Small intestine (tissue), 7 donors: ENCODE measurements at regions not wholly inside any gene's neighbourhood (a gene's known extent, or its start where the extent isn't known, plus 50 kb on each side); places are given as distances from the start of the nearest gene placed in this dataset.
A peak's percentile ranks its signal among the peaks of the same experiment; 100 is the strongest.

Experiments used
- DNase-seq, 2 donors: peaks; one replicate each; pipeline versions ENCODE4 v3.0.0 to v3.0.0-alpha.2; 2013
- FAIRE-seq: peaks from 2 replicates; lab custom pipeline; 2012; peaks lifted over from hg19 to GRCh38; lab: Jason Lieb, UNC
- H3K27ac ChIP-seq, 3 donors: one replicate each; pipeline ENCODE4 v1.5.1; 2013; ENCODE audit warnings: low read length in 2 of 3, mild to moderate bottlenecking in 2 of 3, control low read depth in 1 of 3, inconsistent platforms in 1 of 3, low read depth in 1 of 3, moderate library complexity in 1 of 3
- H3K27me3 ChIP-seq, 3 donors: one replicate each; pipeline ENCODE4 v1.6.1; 2013; ENCODE audit warnings: low read length in 3 of 3, inconsistent platforms in 1 of 3; ENCODE audit not compliant: control insufficient read depth in 3 of 3, insufficient read depth in 3 of 3
- H3K36me3 ChIP-seq, 3 donors: one replicate each; pipeline ENCODE4 v1.6.1; 2013; ENCODE audit warnings: low read length in 3 of 3, inconsistent platforms in 1 of 3, low read depth in 1 of 3, mild to moderate bottlenecking in 1 of 3, moderate library complexity in 1 of 3; ENCODE audit not compliant: control insufficient read depth in 3 of 3, insufficient read depth in 2 of 3
- H3K4me1 ChIP-seq, 3 donors: one replicate each; pipeline ENCODE4 v1.6.1; 2013; ENCODE audit warnings: low read length in 2 of 3, inconsistent platforms in 1 of 3, low read depth in 1 of 3, mild to moderate bottlenecking in 1 of 3, moderate library complexity in 1 of 3; ENCODE audit not compliant: control insufficient read depth in 3 of 3, insufficient read depth in 2 of 3
- H3K4me3 ChIP-seq, 3 donors: one replicate each; pipeline ENCODE4 v1.5.1; 2013; ENCODE audit warnings: low read length in 3 of 3, control low read depth in 1 of 3, inconsistent platforms in 1 of 3, low read depth in 1 of 3, mild to moderate bottlenecking in 1 of 3, moderate library complexity in 1 of 3
- H3K9me3 ChIP-seq, 2 donors: one replicate each; pipeline ENCODE4 v1.6.1; 2013; ENCODE audit warnings: low read depth in 1 of 2, low read length in 1 of 2; ENCODE audit not compliant: control insufficient read depth in 2 of 2, insufficient read depth in 1 of 2
- WGBS, 3 donors: extraction: QIAGEN DNeasy Blood & Tissue Kit; methylation state at CpG; one replicate each; pipeline ENCODE4 v1.1.7; 2013; 5-methylcytosine and 5-hydroxymethylcytosine counted together
- donor health status: healthy with polysubstance abuse.
- donor health status: control.
- donor health status: control.
- donor health status: Bipolar disorder and iron deficiency.
- donor health status: healthy.

DNA sequence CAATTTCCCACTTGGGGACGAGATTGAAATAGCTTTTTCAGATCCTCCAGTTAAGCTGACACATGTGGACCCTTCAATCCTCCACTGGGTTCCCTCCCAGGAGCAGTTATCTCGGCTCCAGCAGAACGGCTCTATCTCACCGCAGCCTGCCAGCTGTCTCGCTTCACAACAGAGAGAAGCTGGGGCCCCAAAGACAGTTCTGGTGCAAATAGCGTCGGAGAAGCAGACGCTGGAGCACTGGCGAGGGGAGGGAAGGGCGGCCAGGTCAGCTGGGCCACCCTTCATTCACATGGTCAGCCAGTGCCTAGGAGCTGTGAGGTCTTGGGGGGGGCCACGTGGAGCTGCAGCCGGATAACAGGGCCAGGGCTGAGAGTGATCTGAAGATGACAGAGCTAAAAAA is 141.3 kb upstream of the SDK2 start:
- no peaks in the 10 kb centered on the region for H3K36me3 ChIP-seq
- FAIRE-seq (no peak), DNase-seq (peak in 1 of 2 donors; percentile 15)
- H3K27me3 ChIP-seq: peaks cover 0 to 4% (median 0%) of the 10 kb centered on the region in 3 donors
- H3K9me3 ChIP-seq: no peaks in the 10 kb centered on the region
- peaks cover 0 to 3% (median 2%) of the 10 kb centered on the region in 3 donors for H3K4me1 ChIP-seq
- WGBS, 3 donors: 13 to 31% (median 18%) methylated on average over 12 of the region's 12 CpGs
- H3K4me3 ChIP-seq: no peak overlapping the region
- H3K27ac ChIP-seq: no peak overlapping the region

DNA sequence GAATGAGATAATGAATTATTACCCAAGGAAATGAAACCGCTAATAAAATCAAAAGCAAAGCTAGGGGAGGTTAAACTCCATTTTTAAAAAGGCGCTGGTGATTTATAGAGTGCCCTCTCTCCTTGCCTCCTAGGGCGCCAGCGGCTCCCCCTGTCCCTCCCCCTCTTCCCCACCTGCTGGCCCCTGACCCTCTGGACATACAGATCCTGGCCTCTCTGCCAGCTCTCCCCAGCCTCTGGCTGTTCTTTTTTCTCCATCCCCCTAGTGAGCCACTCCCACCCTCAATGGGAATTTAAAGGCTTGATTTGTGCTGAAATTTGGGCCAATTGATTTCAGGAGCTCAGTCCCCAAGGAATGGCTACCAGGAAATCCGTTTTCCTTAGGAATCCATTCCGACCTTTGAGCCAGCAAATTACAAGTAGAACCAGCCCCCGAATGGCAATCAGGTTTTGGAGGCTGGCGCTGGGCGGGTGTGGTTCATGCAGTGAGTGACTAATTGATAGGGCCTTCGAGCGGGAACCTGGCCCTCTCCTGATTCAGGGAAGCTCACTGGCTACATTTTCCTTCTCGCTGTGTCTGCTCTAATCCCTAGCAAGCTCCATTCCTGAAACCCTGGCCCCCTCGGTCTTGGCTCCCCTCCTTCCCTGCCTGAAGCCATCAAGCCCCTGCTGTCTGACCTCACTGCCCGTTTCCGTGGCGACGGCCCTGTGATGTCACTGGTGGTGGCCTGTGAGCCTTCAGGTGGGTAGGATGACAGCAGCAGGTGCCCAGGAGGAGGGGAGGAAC is 141.9 kb upstream of the SDK2 start:
- Histone ChIP-seq H3K27ac (peak overlapping the region in 1 of 3 donors; percentile 70), H3K4me1 (peaks cover 0 to 3% (median 2%) of the 10 kb centered on the region in 3 donors), H3K4me3 (no peak overlapping the region), H3K36me3 (no peaks in the 10 kb centered on the region), H3K9me3 (no peaks in the 10 kb centered on the region), H3K27me3 (peaks cover 0 to 4% (median 0%) of the 10 kb centered on the region in 3 donors)
- DNase-seq: peak; percentile 73 to 84
- FAIRE-seq: no peak
- WGBS, 3 donors: 10 to 50% (median 25%) methylated on average over 17 of the region's 17 CpGs

DNA sequence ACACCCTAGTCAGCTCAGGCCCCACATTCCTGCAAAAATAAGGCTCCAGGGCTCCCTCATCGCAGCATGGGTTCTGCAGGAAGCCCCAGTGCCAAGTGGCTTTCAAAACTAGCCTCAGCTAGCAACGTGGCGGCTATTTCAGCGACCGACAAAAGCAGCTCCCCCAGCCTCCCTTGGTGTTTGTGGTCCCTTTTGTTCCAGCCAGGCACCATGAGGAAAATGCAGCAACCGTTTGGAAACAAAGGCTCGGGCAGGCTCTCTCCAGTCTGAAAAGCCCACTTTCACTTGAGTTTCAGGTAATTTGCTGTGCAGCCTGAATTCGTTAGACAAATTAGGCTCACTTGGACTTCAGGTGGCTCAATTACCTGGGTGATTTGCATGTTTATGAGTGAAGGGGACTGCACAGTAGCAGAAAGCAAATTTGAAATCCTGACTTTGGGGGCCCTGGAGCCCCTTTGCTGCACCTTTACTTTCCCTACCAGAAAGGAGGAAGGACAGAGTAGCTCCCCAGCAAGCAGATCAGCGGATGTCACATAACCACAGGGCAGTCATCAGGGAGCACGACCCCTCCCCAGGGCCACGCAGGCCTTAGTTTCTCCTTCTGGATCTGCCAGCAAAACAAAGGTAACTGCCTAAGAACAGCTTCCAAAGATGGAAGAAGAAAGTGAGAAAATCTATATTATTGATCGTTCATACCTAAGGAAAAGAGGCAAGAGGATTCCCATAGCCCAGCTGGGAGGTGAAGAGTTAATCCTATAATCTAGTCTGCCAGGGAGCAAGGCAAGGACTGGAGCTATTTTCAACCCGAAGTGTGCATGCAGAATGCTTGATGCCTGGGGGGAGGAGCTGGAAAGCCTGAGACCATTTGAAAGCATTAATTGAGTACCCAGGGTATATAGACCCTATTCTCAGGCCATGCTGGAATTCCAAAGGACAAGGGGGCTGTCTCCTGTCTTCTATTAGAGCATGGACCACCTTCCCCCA is 143.1 kb upstream of the SDK2 start:
- WGBS, 3 donors: 68 to 79% (median 76%) methylated on average over 13 of the region's 13 CpGs
- H3K9me3 ChIP-seq: no peaks in the 10 kb centered on the region
- FAIRE-seq (no peak), DNase-seq (no peak)
- no peaks in the 10 kb centered on the region for H3K27me3 ChIP-seq
- no peak overlapping the region for H3K27ac ChIP-seq
- H3K4me3 ChIP-seq: no peak overlapping the region
- peaks cover 0 to 3% (median 2%) of the 10 kb centered on the region in 3 donors for H3K4me1 ChIP-seq
- H3K36me3 ChIP-seq: no peaks in the 10 kb centered on the region

DNA sequence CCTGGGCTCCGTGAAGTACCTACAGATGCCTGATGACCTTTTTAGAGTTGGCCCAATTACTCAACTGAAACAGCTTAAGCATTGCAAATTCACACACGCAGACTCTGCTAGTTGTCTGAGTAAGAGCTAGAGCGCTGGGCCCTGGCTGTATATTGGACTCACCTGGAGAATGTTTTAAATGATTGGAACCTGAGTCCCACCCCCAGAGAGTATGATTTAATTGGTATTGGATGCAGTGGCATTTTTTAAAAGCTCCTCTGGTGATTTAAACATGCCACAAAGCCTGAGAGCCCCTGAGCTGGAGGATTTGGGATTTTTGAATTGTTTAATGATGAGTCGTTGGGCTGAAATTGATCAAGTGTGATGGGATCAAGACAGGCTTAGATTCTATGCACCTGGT is 143.9 kb upstream of the SDK2 start:
- H3K4me3 ChIP-seq: no peak overlapping the region
- DNase-seq (no peak), FAIRE-seq (no peak)
- no peak overlapping the region for H3K27ac ChIP-seq
- H3K9me3 ChIP-seq: no peaks in the 10 kb centered on the region
- no peaks in the 10 kb centered on the region for H3K27me3 ChIP-seq
- H3K36me3 ChIP-seq: no peaks in the 10 kb centered on the region
- peaks cover 0 to 3% (median 2%) of the 10 kb centered on the region in 3 donors for H3K4me1 ChIP-seq
- 81 to 89% (median 83%) methylated on average over 4 of the region's 4 CpGs for WGBS, 3 donors

DNA sequence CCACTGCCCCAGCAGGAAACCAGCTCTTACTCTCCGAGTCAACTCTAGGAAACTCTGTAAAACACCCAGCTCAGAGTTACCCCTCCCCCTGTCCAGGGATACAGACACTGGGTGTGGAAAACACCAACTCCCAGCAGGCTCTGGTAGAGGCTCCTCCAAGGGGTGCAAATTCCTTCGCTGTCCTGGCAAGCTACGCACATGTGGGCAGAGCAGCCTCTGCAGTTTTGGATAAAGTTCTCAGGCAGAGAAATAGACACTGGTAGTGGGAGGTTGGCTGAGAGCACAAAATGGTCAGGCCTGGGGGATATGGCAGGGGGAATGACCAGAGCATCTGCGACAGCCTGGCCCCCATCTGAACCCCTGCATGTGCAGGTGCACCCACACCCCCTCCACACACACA is 146.9 kb upstream of the SDK2 start:
- no peak for DNase-seq
- no peaks in the 10 kb centered on the region for H3K9me3 ChIP-seq
- H3K27me3 ChIP-seq: peaks cover 0 to 2% (median 0%) of the 10 kb centered on the region in 3 donors
- no peaks in the 10 kb centered on the region for H3K36me3 ChIP-seq
- no peak overlapping the region for H3K4me3 ChIP-seq
- 85 to 88% (median 87%) methylated on average over 4 of the region's 4 CpGs for WGBS, 3 donors
- H3K27ac ChIP-seq: no peak overlapping the region
- no peak for FAIRE-seq
- H3K4me1 ChIP-seq: peaks cover 0 to 3% (median 0%) of the 10 kb centered on the region in 3 donors

DNA sequence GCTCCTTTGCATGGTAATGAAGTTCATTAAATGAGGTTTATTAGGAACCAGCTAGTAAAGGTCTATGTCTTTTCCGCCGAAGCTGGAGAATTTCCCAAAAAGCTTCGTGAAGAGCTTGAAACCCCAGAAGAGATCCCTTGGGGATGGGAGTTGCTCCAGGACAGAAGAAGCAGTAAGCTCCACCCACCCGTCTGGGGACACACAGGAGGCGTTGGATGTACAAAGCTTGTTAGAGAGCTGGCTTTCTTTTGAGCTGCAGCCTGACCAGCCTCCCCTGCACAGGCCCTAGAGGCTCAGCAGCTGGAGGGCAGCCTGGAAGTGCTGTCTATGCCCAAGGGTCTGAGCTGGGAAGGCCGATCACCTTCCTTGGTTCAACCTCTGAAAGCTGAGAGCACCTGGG is 147.4 kb upstream of the SDK2 start:
- WGBS, 3 donors: 77 to 85% (median 78%) methylated on average over 6 of the region's 6 CpGs
- H3K27ac ChIP-seq: no peak overlapping the region
- no peaks in the 10 kb centered on the region for H3K9me3 ChIP-seq
- H3K4me3 ChIP-seq: no peak overlapping the region
- H3K36me3 ChIP-seq: no peaks in the 10 kb centered on the region
- FAIRE-seq (no peak), DNase-seq (no peak)
- H3K4me1 ChIP-seq: no peaks in the 10 kb centered on the region
- H3K27me3 ChIP-seq: peaks cover 0 to 2% (median 0%) of the 10 kb centered on the region in 3 donors

DNA sequence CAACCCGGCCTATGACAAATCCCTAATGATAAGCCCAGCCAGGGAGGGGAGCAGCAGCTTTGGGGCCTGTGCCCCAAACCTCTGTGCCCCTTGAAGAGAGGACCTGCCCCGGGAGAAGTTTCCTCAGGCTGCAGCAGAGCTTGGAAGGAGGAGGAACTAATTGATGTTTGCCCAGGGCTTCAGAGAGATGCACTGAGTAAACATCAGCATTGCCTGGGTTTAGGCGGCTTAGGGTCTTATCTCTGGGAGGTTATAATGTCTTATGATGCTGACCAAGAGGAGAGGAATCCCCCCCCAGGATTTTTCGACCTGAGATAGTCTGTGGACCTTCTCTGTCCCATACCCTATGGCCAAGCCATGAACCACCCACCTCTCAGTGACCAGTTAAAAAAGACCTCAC is 148.7 kb upstream of the SDK2 start:
- WGBS, 3 donors: 21 to 60% (median 24%) methylated on average over 4 of the region's 4 CpGs
- peaks cover 0 to 8% (median 3%) of the 10 kb centered on the region in 3 donors for H3K4me1 ChIP-seq
- no peak for DNase-seq
- no peak overlapping the region for H3K27ac ChIP-seq
- no peak overlapping the region for H3K4me3 ChIP-seq
- H3K27me3 ChIP-seq: peaks cover 0 to 2% (median 2%) of the 10 kb centered on the region in 3 donors
- FAIRE-seq: no peak
- no peaks in the 10 kb centered on the region for H3K9me3 ChIP-seq
- H3K36me3 ChIP-seq: no peaks in the 10 kb centered on the region

DNA sequence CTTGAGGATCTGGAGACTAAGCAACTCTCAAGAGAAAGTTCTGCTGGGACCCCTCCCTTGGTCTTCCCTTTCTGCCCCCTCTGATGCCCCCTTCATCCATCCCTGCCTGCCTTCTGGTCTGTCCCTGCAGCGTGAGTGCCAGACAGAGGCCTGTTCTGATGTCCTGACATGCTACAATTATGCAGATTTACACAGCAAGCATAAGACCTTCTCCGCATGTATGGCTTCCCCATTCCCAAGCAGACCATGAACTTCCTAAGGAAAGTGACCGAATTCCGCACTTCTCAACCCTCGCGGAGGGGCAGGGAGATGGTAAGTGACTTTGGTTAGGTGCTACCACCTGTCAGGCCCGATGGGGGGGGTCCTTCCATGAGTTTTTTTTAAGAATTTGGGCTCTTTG is 150.1 kb upstream of the SDK2 start:
- WGBS, 3 donors: 72 to 80% (median 76%) methylated on average over 7 of the region's 7 CpGs
- no peak overlapping the region for H3K27ac ChIP-seq
- FAIRE-seq (no peak), DNase-seq (no peak)
- H3K4me1 ChIP-seq: peaks cover 0 to 15% (median 10%) of the 10 kb centered on the region in 3 donors
- H3K36me3 ChIP-seq: no peaks in the 10 kb centered on the region
- H3K4me3 ChIP-seq: no peak overlapping the region
- H3K27me3 ChIP-seq: peaks cover 0 to 2% (median 2%) of the 10 kb centered on the region in 3 donors
- H3K9me3 ChIP-seq: no peaks in the 10 kb centered on the region
